Parathyroid adenoma (tissue), 2 donors: ENCODE measurements at regions not wholly inside any gene's neighbourhood (a gene's known extent, or its start where the extent isn't known, plus 50 kb on each side); places are given as distances from the start of the nearest gene placed in this dataset.
"Not testable (repeated sequence)": the region's sequence is repeated elsewhere in the genome, so short reads cannot be mapped to it uniquely, and the experiment has no call there.

Experiments
- H2AFZ ChIP-seq: fragments of 300-600 bp; sonication (generic); one replicate; pipeline ENCODE4 v1.7.0; 2017; ENCODE audit warnings: antibody characterized with exemption, mild to moderate bottlenecking
- H3K27ac ChIP-seq: fragments of 300-600 bp; sonication (generic); one replicate; pipeline ENCODE4 v1.7.0; 2017
- H3K27me3 ChIP-seq: fragments of 300-600 bp; sonication (generic); one replicate; pipeline ENCODE4 v1.7.0; 2017; ENCODE audit warnings: low read length; ENCODE audit not compliant: control insufficient read depth, insufficient read depth
- H3K36me3 ChIP-seq: fragments of 300-600 bp; sonication (generic); one replicate; pipeline ENCODE4 v1.7.0; 2017; ENCODE audit warnings: low read length; ENCODE audit not compliant: control insufficient read depth, insufficient read depth
- H3K4me1 ChIP-seq: fragments of 300-600 bp; sonication (generic); one replicate; pipeline ENCODE4 v1.7.0; 2017; ENCODE audit warnings: control low read depth
- H3K4me2 ChIP-seq: fragments of 300-600 bp; sonication (generic); one replicate; pipeline ENCODE4 v1.7.0; 2017; ENCODE audit warnings: low read length
- H3K4me3 ChIP-seq: fragments of 300-600 bp; sonication (generic); one replicate; pipeline ENCODE4 v1.7.0; 2017; ENCODE audit warnings: low read depth, low read length
- H3K79me2 ChIP-seq: fragments of 300-600 bp; sonication (generic); one replicate; pipeline ENCODE4 v1.7.0; 2017; ENCODE audit warnings: control low read depth
- H3K9ac ChIP-seq: fragments of 300-600 bp; sonication (generic); one replicate; pipeline ENCODE4 v1.7.0; 2017; ENCODE audit warnings: mild to moderate bottlenecking
- H3K9me3 ChIP-seq: fragments of 300-600 bp; sonication (generic); one replicate; pipeline ENCODE4 v1.7.0; 2017; ENCODE audit warnings: low read length; ENCODE audit not compliant: control insufficient read depth
- CTCF ChIP-seq: fragments of 300-600 bp; sonication (generic); IDR thresholded peaks from one replicate; pipeline ENCODE4 v1.7.0; 2017; ENCODE audit warnings: antibody characterized with exemption, mild to moderate bottlenecking
- donor health status: primary hyperparathyroidism.

GRCh38 chr4:87918314-87919058 lies 57.0 kb upstream of the SPP1 start:
- Histone ChIP-seq H3K4me2 (no peak overlapping the region), H3K4me3 (no peak overlapping the region), H2AFZ (no peak overlapping the region), H3K27me3 (no peaks in the 10 kb centered on the region), H3K4me1 (no peaks in the 10 kb centered on the region), H3K9me3 (no peaks in the 10 kb centered on the region), H3K9ac (no peak overlapping the region), H3K27ac (no peak overlapping the region), H3K79me2 (no peaks in the 10 kb centered on the region), H3K36me3 (no peaks in the 10 kb centered on the region)
- no peak for TF ChIP-seq CTCF

- H3K4me1 ChIP-seq, H3K4me3 ChIP-seq: not testable (repeated sequence)
Observed at GRCh38 chr4:87919304-87919703, 56.2 kb upstream of the SPP1 start.

GRCh38 chr4:87919941-87920340 lies 55.6 kb upstream of the SPP1 start:
- no peaks in the 10 kb centered on the region for H3K4me1 ChIP-seq
- TF ChIP-seq CTCF, result no peak
- no peak overlapping the region for H3K4me2 ChIP-seq
- H3K4me3 ChIP-seq, result no peak overlapping the region
- no peaks in the 10 kb centered on the region for H3K27me3 ChIP-seq
- no peak overlapping the region for H3K27ac ChIP-seq
- H3K36me3 ChIP-seq, result no peaks in the 10 kb centered on the region
- H3K9ac ChIP-seq, result no peak overlapping the region
- no peaks in the 10 kb centered on the region for H3K79me2 ChIP-seq
- no peak overlapping the region for H2AFZ ChIP-seq
- H3K9me3 ChIP-seq, result no peaks in the 10 kb centered on the region

More at GRCh38 chr4:87919304-87919703, 56.2 kb upstream of the SPP1 start:
- H3K27ac ChIP-seq, H3K79me2 ChIP-seq, H3K9ac ChIP-seq, H3K36me3 ChIP-seq, H3K4me2 ChIP-seq, H2AFZ ChIP-seq, H3K27me3 ChIP-seq, H3K9me3 ChIP-seq: not testable (repeated sequence)

GRCh38 chr4:87920478-87920877 lies 55.0 kb upstream of the SPP1 start:
- Histone ChIP-seq H3K4me3 (no peak overlapping the region), H3K9ac (no peak overlapping the region), H3K9me3 (no peaks in the 10 kb centered on the region), H3K79me2 (no peaks in the 10 kb centered on the region), H3K4me1 (no peaks in the 10 kb centered on the region), H3K4me2 (no peak overlapping the region), H3K27ac (no peak overlapping the region), H3K27me3 (no peaks in the 10 kb centered on the region), H3K36me3 (no peaks in the 10 kb centered on the region), H2AFZ (no peak overlapping the region)
- TF ChIP-seq CTCF, result no peak

- not testable (repeated sequence) for H3K79me2 ChIP-seq, H3K9ac ChIP-seq, H3K27me3 ChIP-seq, H3K36me3 ChIP-seq, H3K4me1 ChIP-seq, H2AFZ ChIP-seq, H3K4me3 ChIP-seq, H3K9me3 ChIP-seq, H3K4me2 ChIP-seq, H3K27ac ChIP-seq
Observed at GRCh38 chr4:87921626-87922479, 53.7 kb upstream of the SPP1 start.

GRCh38 chr4:87924146-87924545 lies 51.4 kb upstream of the SPP1 start:
- H3K4me2 ChIP-seq, H2AFZ ChIP-seq, H3K9ac ChIP-seq, H3K79me2 ChIP-seq, H3K4me1 ChIP-seq, H3K36me3 ChIP-seq, H3K27me3 ChIP-seq, H3K27ac ChIP-seq, H3K4me3 ChIP-seq, H3K9me3 ChIP-seq: not testable (repeated sequence)
